A204.1 (cell line): ENCODE measurements at regions not wholly inside any gene's neighbourhood (a gene's known extent, or its start where the extent isn't known, plus 50 kb on each side); places are given as distances from the start of the nearest gene placed in this dataset.
"Not testable (repeated sequence)": the region's sequence is repeated elsewhere in the genome, so short reads cannot be mapped to it uniquely, and the experiment has no call there.

ENCODE experiments used
- FAIRE-seq: peaks from 2 replicates; lab custom pipeline; 2012; peaks lifted over from hg19 to GRCh38; lab: Jason Lieb, UNC

DNA sequence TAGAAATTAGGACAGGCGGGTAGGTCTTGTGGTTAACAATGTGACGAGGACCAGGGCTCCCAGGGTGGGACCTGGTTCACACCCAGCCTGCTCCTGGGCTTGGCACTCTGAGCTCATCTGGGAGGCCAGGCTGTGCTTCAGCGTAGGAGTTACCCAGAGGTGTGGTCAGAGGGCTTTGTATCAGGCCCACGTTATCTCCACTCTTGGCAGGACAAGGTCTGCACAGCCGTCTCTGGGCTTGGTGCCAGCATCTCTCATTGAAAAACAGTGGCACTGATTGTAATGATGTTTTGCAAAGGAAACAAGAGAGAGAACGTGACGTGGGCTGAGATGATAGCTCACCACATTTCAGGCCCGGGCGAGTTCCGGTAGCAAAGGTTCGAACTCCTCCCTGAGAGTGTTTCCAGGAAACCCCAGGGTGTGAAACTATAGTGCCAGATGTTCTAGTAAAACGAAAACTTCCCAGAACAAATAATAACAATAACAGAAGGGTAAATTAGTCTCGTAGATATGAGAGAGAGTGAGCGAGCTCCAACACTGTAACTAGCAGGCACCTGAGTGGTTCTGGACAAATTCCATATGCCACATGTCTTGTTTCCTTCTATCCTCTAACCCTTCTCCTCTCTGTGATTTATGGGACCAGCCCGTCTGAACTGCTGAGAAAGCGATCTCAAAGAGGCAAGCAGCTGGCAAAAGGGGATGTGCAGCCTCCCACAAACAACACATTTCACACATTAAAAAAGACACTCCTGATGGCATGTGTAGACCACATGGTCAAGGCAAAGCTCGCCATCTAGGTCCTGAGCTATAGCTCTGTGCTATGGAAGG is 227.3 kb downstream of the KTN1 start:
- no peak for FAIRE-seq

DNA sequence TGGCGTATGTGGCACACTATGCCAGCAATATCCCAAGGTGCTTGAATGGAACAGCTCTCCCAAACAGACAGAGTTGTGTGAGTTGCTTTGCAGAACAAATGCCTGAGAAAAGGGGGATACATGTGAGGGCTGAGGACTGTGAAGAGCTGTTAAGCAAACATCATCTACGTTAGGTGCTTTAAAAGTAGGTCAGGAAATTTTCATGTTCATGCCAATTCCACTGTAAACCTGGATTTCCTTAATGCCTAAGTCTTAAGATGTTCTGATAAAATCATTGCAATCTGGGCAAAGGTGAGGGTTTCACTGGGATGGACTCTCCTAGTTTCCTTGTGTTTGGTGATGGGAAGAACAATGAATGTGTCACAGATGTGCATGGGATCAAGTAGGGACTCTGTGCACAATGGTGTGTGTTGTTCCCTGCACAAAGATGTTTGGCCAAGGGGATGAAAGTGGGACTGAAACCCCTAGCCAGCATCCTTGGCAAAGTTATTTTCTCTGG is 227.9 kb downstream of the KTN1 start:
- FAIRE-seq = no peak

DNA sequence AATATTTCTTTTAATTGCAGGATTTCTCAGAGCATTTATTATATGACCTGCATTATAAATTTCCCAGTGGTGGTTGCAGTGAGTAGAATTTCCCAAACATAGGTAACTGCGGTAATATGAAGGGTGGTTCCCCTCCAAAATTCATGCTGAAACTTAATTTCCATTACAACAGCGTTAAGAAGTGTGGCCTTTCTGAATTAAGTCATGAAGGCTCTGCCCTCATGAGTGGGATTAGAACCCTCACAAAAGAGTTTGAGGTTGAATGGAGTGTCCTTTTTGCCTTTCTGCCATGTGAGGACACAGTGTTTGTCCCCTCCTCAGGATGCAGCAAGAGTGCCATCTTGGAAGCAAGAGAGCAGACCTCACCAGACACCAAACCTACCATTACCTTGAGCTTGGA is 233.6 kb downstream of the KTN1 start:
- no peak for FAIRE-seq

DNA sequence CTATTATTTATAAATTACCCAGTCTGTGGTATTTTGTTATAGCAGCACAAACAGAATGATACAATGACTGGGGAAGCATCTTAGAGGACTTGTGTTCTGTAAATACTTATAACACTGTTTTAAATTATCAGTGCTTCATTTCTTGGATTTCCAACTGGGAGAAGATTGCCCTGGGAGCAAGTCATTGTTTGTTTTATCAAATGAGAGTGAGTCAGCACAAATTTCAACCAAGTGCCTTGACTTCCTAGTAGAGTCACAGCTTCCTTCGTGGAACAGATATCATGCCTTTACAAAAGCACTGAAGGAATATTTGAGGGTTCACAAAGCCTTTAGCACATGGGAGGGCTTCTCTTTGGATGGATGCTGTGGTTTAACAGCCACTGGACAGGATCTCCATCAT is 234.1 kb downstream of the KTN1 start:
- no peak for FAIRE-seq

DNA sequence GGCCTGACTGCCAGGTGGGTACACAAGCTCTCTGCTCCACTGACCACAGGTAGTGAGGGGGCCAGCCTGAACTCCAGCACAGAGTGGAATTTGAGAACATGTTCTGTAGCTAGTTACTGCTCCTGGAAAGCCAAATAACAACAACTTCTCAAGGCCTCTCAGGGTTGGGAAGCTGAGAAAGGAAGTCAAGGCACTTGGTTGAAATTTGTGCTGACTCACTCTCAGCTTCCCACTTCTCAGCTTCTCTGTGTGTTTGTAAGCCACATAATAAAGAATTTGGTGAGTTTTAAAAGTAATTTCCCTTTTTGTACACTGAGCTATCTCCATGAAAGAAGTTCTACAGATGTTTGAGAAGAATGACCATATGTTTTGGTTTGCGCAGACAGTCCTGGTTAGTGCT is 234.9 kb downstream of the KTN1 start:
- FAIRE-seq = no peak

DNA sequence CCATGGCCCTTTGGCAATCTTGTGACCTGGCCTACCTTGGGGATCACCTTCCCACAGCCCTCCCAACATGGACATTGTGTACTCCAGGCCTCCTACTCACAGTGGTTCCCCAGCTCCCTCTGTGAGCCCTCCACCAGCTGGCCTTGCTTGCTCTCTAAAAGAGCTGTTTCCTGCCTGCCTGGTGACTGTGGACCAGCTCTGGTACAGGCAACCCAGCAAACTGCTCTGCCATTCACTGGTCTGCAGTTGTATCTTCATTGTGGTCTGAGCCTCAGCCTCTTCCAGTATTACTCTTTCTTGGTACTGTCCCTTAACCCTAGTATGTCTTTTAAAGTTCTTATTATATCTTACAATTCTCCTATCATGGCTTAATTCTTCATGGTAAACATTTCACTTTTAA is 236.2 kb downstream of the KTN1 start:
- no peak for FAIRE-seq

DNA sequence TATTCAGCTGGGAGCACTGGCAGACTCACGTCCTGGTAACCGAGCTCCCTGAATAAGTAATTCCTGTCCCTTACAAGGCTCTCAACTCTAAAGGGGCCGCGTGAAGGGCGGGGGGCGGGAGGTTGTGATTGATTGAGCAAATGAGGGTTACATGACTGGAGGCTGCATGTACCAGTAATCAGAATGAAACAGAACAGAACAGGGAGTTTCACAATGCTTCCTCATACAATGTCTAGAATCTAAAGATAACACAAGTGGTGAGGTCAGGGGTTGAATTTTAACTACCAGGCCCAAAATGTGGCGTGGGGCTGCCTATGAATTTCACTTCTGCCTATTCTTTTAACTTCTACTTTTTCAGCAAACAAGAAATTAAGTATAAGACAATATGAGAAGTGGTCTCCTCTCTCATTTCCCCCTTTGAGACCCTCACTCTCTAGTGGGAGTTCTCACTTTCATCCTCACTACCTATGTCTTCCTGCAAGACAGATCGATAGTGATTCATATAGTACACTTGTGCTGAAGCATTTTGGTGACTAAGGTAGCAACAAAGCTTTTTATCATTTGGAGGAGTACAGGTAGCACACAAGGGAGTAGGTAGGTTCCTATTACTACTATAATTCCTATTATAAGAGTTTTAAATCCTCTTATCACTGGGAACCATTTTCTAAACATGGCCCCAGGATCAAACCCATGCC is 239.8 kb downstream of the KTN1 start:
- no peak for FAIRE-seq

DNA sequence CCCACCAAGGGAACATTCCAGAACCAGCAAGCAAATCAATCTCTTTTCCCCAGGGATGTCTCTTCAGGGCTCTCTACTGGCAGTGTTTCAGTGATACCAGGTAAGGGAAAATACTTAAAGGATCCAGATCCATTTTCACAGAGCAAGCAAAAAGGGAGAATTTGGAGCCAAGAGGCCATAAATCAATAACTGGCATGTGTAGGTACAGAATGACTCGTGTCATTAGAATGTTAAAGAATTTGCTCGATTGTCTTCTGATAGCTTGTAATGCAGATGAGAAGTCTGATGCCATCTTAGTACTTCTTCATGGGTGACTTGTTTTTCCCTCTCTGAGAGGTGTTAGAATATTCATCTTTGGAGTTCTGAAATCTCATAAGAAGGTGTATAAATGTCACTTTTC is 242.9 kb downstream of the KTN1 start:
- FAIRE-seq = no peak

DNA sequence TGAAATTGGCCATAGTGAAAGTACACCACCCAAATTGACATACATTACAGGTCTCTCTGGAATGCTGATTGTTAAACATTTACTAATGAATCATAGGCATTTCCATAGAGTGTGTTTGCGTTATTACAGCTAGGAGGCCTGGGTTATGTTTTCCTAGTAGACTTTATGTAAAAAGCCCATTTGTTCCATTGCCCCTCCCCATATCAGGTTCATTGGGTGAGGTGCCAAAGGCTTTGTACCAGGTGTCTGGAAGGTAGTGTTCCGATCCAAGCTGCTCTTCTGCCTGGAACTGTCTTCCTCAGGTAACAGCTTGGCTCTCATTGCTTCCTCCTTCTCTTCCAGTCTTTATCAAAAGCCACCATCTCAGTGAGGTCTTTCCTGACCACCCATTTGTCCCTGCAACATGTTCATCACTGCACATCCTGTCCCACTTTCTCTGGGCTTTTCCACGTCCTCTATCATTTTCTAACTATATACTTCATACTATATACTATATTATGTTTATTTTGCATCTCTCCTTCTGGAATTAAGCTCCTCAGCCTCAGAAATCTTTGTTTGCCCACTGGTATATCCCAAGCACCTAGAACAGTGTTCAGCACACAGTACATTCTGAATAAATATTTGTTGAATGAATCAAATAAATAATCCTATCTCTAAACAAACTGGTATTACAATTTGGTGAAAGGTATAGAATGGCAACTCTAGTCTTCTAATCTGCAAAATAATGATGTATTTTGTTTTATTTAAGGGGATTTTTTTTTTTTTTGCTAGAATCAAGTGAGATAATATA is 252.3 kb downstream of the KTN1 start:
- FAIRE-seq = no peak

DNA sequence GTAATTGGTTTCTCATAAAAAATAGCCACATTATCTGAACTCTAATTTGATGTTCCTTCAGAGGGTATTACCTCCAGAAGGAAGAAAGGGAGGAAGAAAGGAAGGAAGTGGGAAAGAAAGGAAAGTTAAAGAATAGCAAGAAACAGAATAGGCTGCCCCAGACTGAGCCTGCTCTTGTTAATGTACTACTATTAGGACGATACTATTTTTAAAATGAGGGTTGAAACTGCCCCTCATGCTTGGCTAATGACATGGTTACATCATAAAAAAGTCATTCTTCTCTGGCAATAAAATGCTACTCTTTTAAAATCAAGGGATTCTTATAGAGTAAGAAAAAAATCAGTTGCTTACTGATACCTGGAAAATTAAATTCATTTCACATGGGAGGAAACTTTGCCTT is 253.0 kb downstream of the KTN1 start:
- FAIRE-seq = no peak

DNA sequence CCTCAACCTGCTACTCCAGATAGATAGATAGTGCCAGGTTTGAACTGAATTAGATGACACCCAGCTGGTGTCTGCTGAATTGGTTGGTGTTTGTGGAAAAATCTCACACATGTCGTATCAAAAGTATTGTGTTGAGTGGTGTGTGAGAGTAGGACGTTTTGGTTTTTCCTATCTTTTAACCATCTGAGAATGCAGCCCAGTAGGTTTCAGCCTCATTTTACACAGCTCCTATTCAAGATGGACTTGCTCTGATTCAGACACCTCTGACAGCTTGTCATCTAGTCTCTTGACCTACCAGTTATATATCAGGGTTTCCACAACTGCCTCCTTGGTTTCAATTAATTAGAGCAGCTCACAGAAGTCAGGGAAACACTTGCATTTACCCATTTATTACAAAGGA is 254.4 kb downstream of the KTN1 start:
- no peak for FAIRE-seq

DNA sequence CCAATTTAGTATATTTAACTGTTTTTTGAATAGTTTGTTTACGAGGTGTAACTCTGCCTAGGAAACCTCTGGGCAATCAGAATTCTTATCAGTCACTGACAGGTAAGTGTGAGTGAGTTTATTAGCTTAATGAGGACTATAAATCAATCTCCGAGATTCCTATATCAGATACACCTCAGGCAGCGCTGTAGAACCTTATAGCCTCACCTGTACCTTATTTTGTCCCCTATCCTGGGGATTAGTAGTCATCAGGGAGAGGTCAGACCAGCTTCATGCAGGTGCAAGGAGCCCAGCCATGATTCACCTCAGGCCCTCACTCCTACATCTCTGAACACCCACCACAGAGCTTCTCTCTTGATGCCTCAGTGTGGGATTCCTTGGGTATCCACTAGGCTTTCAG is 256.0 kb downstream of the KTN1 start:
- FAIRE-seq = no peak

DNA sequence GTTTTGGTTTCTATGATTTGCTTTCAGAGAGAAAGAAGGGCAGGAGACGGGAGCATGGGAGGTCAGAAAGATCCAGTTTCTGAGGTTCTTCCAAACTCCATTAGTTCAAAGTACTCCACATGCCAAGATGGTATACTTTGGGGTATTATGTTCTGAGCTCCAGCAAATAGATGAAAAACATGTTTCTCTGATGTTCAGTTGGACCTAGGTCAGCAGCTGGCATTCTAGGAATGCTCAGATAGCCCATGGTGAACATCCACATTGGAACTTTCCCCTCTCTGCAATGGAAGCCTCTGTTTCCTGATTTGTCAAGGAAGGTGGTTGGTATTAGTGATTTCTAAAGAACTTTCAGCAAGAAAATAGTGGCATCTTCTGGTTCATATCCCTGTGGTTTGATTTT is 257.5 kb downstream of the KTN1 start:
- no peak for FAIRE-seq

DNA sequence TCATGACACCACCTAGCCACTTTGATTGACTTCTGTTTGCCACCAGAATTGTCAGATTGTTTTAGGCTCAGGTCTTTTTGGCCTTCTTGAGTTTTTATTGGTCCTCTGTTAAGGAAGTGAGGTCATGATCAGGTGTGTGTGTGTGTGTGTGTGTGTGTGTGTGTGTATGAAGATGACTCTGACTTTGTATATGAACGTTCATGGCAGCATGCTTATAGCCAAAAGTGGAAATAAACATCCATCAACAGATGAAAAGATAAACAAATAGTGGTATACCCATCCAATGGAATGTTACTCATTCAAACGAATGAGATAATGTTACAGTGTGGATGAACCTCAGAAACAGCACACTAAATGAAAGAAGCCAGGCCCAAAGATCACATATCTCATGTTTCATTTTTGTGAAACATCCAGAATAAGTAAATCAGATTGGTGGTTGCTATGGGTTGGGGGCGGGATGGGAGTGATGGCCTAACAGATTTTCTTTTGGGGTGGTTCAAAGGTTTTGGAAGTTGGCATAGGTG is 258.6 kb downstream of the KTN1 start:
- no peak for FAIRE-seq

DNA sequence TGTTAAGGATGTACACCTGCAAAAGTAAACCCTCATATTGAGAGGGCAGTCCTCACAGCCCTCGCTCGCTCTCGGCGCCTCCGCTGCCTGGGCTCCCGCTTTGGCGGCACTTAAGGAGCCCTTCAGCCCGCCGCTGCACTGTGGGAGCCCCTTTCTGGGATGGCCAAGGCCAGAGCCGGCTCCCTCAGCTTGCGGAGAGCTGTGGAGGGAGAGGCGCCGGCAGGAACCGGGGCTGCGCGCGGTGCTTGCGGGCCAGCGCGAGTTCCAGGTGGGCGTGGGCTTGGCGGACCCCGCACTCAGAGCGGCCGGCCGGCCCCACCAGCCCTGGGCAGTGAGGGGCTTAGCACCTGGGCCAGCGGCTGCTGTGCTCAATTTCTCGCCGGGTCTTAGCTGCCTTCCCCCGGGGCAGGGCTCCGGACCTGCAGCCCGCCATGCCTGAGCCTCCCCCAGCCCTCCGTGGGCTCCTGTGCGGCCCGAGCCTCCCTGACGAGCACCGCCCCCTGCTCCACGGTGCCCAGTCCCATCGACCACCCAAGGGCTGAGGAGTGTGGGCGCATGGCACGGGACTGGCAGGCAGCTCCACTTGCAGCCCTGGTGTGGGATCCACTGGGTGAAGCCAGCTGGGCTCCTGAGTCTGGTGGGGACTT is 259.4 kb downstream of the KTN1 start:
- FAIRE-seq = not testable (repeated sequence)

DNA sequence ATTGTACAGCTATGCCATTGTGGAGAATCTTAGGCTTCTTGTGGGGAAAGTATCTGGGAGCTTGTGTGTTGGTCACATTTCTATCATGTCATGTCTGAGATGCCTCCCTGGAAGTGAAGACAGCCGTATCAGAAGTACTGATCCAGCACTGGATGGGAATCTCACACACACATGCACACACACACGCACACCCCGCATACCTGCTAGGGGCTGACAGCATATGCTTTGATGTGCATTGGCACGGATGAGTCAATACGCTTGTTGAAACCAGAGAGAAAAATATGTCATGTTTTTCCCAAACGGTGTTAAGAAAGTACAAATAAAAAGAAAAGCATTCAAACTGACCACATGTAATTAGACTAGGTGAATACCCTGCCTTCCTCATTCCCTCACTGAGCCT is 260.8 kb downstream of the KTN1 start:
- FAIRE-seq = no peak

DNA sequence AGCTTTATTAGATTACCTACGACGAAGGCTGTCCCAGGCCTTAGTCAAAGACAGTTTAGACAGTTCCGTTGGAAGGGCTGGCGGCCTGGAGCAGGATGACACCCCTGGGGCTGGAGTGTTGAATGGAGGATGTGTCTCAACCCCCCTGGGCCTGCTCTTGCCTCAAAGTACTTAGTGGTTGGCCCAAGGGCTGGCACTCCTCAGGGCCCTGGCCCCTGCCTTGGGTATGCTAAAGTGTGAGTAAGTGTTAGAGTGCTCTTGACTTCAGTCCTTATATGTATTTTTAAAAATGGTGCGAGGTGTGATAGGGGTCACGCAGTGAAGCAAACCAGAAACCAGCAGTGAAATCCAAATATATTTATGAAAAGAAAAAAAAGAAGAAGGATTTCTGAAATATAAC is 261.6 kb downstream of the KTN1 start:
- no peak for FAIRE-seq

DNA sequence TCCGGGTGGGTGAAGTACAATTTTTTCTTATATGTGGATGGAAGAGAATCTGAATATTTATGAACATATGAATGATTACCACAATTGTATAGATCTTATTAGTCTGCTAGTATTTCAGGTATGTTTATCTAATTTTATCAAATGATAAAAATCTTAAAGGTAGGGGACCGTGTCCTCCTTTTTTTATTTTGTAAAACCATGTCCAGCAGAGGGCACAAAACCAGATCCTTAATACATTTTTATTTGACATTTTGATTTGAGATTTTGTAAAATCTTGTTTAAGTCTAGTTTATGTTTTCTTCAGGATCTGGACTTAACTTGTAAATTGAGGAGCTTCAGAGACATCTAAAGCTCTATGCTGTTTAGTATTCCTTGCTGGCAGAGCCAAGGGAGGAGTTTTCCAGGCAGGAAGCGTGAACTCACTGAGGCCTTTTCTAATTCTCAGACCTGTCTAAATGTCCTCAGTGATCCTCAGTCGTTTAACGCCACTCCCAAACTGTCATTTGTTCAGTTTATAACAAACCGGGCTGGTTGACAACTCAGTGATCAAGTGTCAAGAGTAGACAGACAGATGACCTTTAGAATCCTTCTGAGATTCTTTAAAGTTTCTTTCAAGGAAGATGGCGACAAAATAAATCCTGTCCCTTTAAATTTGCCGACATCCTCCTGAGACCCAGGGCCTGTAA is 263.9 kb downstream of the KTN1 start:
- FAIRE-seq = peak; percentile 78

DNA sequence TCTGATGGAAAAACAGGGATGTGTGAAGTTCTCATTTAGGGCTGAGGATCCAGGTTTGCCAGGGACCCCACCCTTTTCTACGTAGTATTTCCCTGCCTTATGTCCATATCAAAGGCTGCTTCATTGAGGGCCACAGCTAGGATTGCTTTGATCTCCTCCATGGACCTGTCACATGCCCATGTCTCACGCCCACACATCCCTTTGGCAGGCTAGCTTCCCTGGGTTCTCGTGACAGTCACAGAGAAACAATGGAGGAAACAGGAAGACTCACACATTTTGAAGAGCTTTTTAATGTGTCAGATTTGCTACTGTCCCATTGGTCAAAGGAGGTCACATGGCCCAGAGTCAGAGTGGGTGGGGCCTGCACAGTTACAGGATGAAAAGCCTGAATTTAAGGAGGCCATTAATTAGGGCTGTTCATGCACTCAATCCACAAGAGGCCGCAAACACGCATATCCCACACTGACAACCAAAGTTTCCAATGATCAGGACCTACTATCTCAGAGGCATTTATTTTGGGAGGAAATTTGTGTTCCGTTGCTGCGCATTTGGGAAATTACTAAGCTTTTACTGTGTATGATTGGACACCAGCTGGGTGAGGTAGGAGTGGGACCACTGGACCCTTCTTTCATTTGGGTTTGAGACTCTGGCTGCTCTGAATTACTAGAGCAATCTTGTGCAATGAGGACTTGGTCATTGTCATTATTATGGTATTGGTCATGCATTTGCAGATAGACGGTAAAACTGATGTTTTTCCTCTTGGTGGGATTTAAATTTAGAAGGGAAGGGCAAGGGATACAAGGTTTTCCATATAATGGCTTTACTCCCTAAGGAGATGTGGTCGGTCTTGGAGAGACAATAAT is 266.2 kb downstream of the KTN1 start:
- no peak for FAIRE-seq

DNA sequence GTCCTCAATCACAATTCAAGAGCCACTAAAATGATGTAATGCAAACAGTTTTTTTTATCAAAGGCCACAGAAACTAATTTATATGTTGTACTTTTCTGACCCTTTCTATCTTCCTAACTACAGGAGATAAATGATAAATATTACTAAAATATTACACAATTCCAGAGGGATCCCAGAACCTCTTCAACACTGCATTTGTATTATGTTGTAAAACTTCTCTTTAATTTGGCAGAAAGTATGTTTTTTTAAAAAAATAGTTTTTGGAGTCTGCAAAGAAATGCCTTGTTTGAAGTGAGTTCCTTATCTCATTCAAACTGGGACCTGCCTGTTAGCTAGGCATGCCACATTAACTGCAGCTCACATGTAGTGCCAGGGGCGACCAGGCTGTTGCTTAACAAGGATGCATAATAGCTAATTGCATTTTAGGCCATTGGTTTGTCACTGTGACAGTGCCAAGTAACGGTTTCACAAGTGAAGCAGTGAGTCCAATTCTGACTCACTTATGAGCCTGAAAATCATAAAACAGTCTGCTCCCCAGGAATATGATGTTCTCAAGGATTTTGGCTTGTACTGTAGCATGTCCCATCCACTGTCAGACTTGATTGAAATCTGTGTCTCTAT is 266.9 kb downstream of the KTN1 start:
- no peak for FAIRE-seq
